Astrocyte of the hippocampus (primary cell): ENCODE measurements at regions not wholly inside any gene's neighbourhood (a gene's known extent, or its start where the extent isn't known, plus 50 kb on each side); places are given as distances from the start of the nearest gene placed in this dataset.
A peak's percentile ranks its signal among the peaks of the same experiment; 100 is the strongest.

Experiments
- DNase-seq: peaks from one replicate; pipeline ENCODE4 v3.0.0; 2011; ENCODE audit warnings: low read depth, low spot score

DNA sequence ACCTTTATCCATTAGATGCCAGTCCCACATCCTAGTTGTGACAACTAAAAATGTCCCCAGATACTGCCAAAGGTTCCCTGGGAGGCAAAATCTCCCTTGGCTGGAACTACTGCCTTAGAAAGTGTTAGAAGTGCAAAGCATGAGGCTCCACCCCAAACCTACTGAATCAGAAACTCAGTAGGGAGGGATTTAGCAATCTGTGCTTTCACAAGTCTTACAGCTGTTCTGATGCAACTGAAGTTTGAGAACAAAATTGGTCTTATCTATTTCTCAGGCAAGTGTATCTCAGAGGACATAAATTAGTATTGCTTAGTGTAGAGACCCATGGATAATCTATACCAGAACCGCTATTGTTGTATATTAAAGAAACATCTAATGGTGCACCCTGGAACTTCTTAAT lies 70.2 kb downstream of the CLDN1 start:
- DNase-seq, result no peak

DNA sequence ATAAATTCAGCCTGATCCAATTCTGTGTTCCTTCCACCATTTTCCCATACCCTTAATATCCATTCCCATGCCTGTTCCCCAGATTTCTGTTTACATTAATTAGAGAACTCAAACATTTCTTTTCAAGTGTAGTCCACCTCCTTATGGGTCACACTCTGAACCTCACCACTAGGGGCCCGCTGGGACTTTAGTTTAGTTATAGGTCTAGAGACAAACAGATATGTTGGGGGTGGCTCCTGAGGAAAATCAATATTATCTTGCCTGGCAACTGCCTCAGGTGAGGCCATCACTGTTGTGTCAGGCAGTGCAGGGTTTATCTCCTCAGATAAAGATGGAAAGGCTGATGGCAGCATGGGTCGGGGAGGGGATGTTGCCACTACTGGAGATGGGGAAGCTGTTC lies 72.8 kb downstream of the CLDN1 start:
- DNase-seq, result no peak

DNA sequence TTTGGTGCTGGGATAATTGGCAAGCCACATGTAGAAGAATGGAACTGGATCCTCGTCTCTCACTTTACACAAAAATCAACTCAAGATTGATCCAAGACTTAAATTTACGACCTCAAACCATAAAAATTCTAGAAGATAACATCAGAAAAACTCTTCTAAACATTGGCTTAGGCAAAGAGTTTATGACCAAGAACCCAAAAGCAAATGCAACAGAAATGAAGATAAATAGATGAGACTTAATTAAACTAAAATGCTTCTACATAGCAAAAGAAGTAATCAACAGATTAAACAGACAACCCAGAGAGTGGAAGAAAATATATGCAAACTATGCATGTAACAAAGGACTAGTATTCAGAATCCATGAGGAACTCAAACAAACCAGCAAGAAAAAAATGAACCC lies 80.1 kb downstream of the CLDN1 start:
- DNase-seq, result no peak

DNA sequence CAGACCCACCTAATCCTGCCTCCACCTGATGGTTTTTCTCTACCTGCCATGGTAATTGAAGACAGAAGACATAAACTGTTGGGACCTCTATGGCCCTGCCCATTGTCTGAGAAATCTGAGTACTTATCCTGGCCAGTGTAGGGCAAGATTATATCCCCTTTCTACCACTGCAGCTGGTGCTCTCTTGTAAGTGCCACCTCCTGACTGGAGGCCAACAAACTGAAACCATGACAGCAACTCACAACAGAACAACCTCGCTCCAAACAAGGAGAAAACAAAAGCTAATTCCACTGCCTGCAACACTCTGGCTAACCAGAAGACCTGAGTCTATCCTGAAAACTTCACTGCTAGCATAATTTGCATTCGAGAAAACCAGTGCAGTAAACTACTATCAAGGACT lies 82.9 kb downstream of the CLDN1 start:
- DNase-seq, result no peak

DNA sequence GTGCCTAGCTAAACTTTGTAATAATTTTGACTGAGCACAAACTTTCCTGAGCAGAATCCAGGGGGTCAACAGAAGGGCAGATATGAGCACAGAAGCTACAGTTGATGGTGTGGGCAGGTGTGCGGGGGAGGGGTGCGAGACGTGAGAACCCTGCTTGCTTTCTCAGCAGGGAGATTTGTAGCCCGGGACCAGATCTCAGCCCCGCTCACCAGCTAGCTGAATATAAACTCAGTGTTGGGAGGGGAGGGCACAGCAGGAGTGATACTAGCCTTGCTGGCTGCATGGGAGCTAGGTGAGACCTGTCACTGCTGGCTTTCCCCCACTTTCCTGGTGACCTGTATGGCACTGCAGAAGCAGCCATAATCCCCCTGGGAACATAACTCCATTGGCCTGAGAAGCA lies 83.4 kb downstream of the CLDN1 start:
- no peak for DNase-seq

DNA sequence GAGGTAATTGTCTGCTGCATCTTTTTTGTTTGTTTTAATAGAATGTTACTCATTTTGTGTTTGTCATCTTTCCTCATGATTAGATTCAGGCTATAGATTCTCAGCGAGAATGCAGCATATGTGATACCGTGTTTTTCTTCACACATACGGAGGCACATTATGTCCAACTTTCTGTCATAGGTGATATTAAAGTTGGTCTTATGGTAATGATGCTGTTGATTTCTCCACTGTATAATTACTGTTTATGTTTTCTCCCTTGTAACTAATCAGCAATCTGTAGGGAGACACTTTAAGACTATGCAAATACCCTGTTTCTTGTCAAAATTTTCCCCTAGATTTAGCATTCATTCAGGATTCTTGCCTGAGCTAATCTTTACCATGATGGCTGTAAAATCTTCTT lies 87.6 kb downstream of the CLDN1 start:
- DNase-seq, result no peak

DNA sequence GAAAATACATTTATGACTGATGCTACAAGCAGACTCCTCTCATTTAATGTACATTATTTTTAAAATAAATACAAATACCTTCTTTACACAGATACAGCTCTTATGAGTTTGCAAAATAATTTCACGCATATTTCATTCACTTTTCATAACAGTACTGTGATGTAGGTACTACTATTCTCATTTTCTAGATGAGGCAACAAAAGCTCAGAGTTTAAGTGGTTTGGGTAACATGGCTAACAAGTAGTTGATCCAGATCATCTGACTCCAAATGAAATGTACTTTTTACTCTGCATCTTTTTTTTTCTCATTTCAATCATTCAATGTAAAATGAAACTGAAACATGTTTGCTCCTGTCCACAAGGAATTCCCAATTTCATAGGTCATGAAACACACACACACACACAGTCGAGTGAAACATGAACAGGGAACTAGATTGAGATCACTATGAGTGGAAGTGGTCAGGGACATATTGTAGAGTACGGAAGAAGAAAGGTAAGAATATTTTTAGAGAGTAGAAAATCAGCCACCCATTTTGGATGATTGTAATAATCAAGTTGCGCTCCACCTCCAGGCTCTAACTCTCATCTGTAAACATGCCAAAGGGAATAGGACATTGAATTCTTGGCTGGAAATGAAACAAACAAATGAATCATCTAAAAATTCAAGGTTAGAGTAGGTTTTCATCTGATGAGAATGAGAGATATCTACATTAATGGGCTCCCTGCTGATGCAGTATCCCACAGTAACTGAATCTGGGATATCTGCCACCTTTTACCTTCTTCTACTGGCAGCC lies 92.4 kb downstream of the CLDN1 start:
- peak; percentile 54 for DNase-seq

DNA sequence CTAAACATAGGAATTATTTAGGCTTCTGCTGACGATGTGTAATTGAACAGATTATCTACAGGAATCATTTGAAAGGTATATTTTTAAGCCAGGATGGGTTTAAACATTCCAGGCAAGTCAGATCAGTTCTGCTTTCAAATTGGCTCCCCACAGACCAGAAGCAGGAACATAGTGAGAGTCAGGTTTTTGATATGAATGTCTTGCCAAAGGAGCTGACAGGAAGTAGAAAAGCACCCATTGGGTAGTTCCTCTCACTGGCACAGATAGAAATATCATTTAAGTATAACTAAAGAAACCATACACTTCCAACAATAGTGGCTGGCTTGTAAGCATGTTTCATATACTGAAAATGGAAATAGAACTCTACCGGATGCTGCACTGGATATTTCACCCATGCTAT lies 95.2 kb downstream of the CLDN1 start:
- DNase-seq, result no peak

DNA sequence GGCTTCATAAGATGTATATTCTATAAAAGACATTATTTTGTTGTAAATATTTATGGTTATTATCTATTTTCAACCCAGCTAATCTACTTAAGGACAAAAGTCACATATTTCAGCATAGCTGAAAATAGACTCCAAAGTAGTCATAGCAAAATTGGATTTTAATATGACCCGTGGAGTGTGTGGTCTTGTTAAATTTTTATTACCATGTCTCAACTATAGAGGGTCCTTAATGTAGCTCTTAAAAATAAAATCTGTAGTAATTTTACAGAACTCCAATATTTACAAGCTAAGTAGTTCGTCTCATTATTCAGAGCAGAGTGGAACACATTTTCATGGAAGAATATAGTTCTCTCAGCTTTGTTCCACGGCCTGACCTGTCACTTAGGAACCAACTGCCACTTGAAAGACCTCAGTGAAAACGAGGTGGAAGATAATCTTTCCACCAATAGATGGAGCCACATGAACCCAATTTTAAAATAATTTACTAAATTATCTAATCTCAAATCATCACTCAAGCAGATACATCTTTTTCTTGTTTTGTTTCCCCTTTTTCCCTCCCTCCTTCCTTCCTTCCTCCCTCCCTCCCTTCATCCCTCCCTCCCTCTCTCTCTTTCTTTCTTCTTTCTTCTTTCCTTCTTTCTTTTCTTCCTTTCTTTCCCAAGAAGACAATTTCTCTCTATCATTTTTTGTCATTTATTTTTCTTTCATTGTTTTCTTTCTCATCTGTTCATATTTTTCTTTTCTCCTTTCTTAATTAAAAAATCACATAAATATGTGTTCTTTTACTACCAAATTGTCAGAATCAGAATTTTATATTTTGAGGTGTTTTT lies 97.2 kb downstream of the CLDN1 start:
- DNase-seq, result peak; percentile 52

DNA sequence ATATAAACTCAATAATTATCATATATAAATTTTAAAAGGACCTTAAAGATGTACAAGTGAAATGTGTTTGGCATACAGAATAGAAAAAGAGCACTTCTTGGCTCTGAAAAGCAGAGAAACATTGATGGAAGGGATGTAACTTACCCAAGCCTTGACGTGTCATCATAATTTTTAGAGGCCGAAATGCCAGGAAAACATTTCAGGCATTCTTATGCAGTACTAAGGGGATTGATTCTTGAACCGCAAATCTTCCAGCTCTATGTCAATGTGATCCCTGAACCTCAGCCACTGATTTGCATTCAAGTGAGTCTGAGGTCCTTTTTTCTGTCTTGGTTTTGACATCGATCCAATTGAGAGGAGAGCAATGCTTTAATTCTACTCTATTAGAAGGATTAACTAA lies 97.8 kb downstream of the CLDN1 start:
- peak; percentile 11 for DNase-seq

DNA sequence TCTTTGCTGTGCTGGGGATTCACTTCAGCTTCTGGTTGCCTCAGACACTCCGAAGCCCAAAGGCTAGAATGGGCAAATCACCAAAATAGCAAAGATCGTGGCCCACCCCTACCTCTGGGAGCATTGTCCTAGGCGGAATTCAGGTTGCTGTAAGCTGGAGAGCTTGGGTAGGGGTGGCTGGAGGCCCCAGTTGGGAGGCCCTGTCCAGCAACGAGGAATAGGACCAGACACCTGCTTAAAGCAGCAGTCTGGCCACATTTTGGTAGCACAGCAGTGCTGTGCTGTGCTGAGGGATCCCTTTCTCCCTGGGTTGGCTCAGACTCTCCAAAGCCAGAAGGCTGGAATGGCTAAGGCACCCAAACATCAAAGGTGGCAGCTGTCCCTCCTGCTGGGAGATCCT lies 99.3 kb downstream of the CLDN1 start:
- DNase-seq, result no peak

DNA sequence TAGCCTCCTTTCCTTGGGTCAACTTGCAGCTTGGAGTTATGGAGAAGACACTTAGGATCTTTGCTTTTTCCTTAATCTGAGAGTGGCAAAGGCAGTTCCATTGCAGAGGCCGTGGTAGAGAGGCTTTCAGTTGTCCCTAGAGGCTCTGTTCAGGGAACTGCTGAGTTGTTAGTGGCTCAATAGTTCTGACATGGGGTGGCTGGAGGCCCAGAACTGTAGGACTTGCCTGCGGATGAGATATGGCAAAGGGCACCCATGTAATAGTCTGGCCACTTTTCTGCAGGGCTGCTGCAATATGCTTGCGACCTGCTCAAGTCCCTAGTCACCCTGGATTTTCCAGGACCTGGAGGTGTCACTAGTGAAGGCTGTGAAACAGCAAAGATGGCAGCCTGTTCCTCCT lies 99.9 kb downstream of the CLDN1 start:
- DNase-seq, result no peak

DNA sequence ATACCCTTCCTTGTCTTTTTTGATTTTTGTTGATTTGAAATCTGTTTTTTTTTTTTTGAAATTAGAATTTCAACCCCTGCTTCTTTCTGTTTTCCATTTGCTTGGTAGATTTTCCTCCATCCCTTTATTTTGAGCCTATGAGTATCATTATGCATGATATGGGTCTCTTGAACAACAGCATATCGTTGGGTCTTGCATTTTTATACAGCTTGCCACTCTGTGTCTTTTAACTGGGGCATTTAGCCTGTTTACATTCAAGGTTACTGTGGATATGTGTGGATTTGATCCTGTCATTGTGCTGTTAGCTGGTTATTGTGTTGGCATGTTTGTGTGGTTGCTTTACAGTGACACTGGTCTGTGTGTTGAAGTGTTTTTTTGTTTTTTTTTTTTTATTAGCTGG lies 99.7 kb upstream of the P3H2 start:
- no peak for DNase-seq

DNA sequence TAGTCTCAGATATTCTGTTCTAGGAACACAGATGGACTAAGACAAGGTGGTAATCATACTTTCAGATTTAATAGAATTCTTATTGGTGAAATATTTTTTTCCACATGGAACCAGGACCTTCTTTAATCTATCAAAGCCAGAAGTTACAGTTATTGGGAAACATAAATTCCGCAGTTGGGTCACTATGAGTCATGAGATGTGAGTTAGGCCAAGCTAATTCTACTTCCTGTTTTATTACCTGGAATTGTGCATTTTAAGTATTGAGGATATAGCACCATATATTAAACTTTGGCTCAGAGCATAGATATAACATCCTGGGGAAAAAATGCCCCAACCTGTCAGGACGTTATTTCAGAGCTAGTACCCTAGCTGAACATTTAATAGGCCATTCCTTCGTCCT lies 96.4 kb upstream of the P3H2 start:
- DNase-seq, result no peak

DNA sequence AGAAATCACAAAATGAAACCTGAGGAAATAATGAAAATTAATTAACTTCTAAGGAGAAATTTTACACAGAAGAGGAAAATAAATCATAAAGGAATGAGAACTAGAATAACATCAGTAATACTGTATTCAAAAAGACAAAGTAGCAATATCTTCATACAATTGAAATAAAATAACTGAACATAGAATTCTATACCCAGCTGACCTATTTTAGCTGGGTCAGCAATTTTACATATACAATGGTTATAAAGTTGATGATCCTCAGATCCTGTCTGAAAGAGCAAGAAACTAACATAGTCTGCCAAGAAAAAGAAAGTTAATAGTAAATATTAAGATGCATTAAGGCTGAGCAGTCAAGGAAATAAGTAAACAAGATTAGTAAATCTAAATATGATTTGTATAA lies 93.0 kb upstream of the P3H2 start:
- DNase-seq, result no peak

DNA sequence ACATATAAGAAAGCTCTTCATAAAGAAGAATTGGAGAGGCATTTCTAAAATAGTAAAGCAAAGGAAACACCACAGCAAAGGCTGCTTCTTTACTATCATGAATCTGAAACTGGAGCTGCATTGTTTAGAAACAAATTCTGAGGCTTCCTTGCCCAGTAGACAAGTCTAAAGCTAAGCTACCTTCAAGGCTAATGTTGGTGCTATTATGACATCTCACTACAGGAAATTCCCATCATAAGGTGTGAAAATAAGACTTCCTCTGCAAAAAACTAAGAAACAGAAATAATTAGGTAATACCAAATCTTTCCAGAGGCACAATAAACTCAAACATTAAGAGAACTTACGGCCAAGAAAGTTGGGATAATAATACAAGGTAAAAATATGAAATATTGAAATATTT lies 89.9 kb upstream of the P3H2 start:
- DNase-seq, result no peak

DNA sequence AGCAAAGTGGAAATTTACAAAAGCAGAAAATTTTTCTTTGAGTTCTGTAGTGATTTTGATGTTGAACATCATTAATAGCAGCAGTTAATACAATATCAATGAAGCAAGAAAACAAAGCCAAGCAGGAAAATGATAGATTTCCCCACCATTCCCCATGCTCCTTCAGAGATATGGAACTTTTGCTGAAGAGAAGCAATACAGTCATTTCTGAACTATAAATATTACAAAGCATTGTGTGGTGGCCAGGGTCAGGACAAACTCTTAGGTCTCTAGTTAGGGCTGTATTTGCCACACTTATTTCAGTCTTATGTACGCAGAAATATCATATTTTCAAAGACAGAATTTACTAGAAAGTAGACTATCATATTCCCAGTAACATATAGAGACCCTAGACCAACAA lies 88.8 kb upstream of the P3H2 start:
- no peak for DNase-seq

DNA sequence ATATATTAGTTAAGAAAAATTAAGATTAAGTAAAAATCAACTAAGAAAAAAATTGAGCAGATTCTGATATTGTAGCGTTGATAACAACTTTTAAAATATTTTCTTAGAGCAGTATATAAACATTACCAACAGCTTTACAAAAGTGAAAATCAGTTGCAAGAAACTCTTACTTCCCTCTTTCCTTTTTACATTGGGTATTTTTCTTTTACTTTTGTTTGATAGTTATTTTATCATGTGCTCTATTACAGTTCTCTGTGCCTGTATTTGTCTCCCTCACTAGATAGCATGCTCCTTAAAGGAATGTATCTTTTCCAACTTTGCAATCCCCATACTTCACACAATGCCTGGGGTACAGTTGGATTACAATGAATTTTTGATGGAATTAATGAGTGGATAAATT lies 87.5 kb upstream of the P3H2 start:
- DNase-seq, result no peak

DNA sequence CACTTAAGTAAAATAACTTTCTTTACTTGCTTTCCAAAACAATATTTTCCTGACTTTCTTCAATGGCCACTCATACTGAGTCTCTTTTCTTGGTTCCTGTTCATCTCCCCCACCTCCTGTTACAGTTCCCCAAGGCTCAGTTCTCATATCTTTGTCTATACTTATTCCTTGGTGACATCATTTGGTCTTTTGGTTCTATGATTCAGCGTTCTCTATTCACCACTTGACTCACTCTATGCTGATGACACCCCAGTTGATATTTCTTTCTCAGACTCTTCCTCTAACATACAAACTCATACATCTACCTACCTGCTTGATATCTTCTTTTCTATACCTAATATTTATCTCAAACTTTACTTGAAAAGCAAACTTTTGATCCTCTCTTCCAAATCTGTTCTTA lies 85.0 kb upstream of the P3H2 start:
- DNase-seq, result peak; percentile 22

DNA sequence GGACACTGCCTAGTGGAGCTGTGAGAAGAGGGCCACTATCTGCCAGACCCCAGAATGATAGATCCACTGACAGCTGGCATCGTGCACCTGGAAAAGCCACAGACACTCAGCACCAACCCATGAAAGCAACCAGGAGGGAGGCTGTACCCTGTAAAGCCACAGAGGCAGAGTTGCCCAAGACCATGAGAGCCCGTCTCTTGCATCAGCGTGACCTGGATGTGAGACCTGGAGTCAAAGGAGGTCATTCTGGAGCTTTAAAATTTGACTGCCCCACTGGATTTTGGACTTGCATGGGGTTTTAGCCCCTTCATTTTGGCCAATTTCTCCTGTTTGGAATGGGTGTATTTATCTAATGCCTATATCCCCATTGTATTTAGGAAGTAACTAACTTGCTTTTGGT lies 83.5 kb upstream of the P3H2 start:
- DNase-seq, result no peak

DNA sequence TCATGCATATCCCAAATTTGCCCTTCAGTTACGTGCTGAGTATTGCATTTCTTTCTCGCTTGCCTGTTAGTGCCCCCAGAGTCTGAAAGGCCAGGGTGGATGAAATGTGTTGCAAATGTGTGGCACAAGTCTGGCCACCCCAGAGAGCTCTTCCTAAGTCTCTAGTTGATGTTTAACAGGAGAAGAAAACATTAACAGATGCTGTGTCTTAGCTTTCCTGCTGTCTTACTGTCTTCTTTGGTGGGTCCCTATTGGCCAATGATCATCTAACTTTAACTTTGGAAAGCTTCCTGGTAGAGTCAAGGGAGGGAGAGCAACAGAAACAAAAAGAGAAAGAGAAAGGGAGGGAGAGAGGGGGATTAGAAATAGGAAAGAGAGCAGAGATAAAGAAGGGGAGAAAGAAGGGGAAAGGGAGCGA lies 76.7 kb upstream of the P3H2 start:
- no peak for DNase-seq

DNA sequence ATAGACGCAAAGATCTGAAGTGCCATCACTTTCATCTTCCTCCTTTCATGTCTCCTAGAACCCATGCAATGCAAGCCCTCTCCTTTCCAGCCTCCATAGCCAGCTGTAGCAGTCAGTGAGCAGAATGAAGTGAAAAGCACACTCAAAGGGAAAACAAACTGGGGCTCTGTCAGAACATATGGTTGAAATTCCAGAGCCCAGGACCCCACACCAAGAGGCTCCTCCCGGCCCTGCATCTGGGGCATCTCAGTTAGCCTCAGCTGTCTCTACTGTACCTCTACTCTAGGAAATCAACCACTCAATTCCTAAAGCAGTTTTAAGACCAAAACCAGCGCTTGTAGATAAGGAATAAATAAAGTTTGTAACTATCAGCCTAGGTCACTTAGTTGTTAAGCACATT lies 73.8 kb upstream of the P3H2 start:
- no peak for DNase-seq

DNA sequence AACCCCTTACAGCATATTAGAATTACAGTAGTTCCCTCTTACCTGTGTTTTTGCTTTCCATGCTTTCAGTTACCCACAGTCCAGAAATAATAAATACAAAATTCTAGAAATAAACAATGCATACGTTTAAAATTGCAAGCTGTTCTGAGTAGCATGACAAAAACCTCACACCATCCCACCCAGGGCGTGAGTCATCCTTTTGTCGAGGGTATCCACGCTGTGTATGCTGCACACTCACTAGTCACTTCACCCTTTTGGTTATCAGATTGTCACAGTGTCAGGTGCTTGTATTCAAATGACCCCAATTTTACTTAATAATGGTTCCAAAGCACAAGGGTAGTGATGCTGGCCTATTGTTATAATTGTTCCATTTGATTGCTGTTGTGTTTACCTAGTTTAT lies 72.5 kb upstream of the P3H2 start:
- no peak for DNase-seq
